K562 (cell line): ENCODE measurements at regions not wholly inside any gene's neighbourhood (a gene's known extent, or its start where the extent isn't known, plus 50 kb on each side); places are given as distances from the start of the nearest gene placed in this dataset.

ENCODE experiments used
- ATAC-seq: fragments of 200-7000 bp; cut with Tn5 transposase; 3 replicates; pipeline ENCODE4 v1.9.1; 2020; ENCODE audit warnings: moderate library complexity
- BruUV-seq: library from RNA; stranded (reverse); fragments of 400-500 nt; replicated peaks from 2 replicates; lab custom pipeline; 2021; lab: Mats Ljungman, UMichigan
- CTCF ChIA-PET: fragments of 300-600 bp; formaldehyde crosslinking; extraction: SDS; loops from one replicate; lab custom pipeline; 2021; ENCODE audit warnings: low intra/inter-chr PET ratio; lab: Yijun Ruan, JAX
- POLR2A ChIA-PET: fragments of 300-600, 350-650 bp; sonication (Branson Sonifier 250); formaldehyde crosslinking; extraction: SDS; loops from one replicate; lab custom pipeline; 2021; ENCODE audit warnings: antibody characterized with exemption, inconsistent platforms; lab: Yijun Ruan, JAX
- DNase-seq, 4 experiments: peaks; one replicate each; pipeline versions ENCODE4 v3.0.0 to v3.0.0-alpha.2; 2011 to 2018; ENCODE audit warnings: low spot score in 3 of 4, mixed read lengths in 3 of 4; ENCODE audit errors: extremely low read depth in 1 of 4
- FAIRE-seq: peaks from 2 replicates; lab custom pipeline; 2011; peaks lifted over from hg19 to GRCh38; lab: Jason Lieb, UNC
- H2AFZ ChIP-seq: 2 replicates; pipeline ENCODE4 v1.6.0; 2011; ENCODE audit warnings: low read depth, low read length, control low read depth, inconsistent platforms
- H3K27ac ChIP-seq: fragments of 200-600 bp; 3 replicates; pipeline ENCODE4 v1.8.0; 2011; ENCODE audit warnings: low read depth, mild to moderate bottlenecking, control low read depth, inconsistent platforms, low read length, moderate library complexity, mixed read lengths; ENCODE audit errors: extremely low read depth
- H3K27me3 ChIP-seq, 2 experiments: fragments of 300-600 bp in 1 of 2; 2 replicates in 1 of 2; 3 replicates in 1 of 2; pipeline versions ENCODE4 v1.6.0 to v1.8.0; 2011; ENCODE audit warnings: inconsistent platforms in 2 of 2, low read length in 2 of 2, mild to moderate bottlenecking in 1 of 2, mixed read lengths in 1 of 2, moderate library complexity in 1 of 2; ENCODE audit not compliant: control insufficient read depth in 2 of 2, insufficient read depth in 2 of 2
- H3K36me3 ChIP-seq: fragments of 300-600 bp; 3 replicates; pipeline ENCODE4 v1.8.0; 2011; ENCODE audit warnings: mild to moderate bottlenecking, low read length, inconsistent platforms; ENCODE audit not compliant: control insufficient read depth, insufficient read depth
- H3K4me1 ChIP-seq, 2 experiments: fragments of 200-600 bp in 1 of 2; replicated peaks in 1 of 2; 2 replicates in 1 of 2; 3 replicates in 1 of 2; pipeline versions ENCODE4 v1.5.1 to v1.8.0; 2011; ENCODE audit warnings: inconsistent platforms in 2 of 2, low read length in 2 of 2, mild to moderate bottlenecking in 1 of 2, mixed read lengths in 1 of 2, moderate library complexity in 1 of 2; ENCODE audit not compliant: control insufficient read depth in 2 of 2, insufficient read depth in 2 of 2
- H3K4me2 ChIP-seq: 2 replicates; pipeline ENCODE4 v1.6.1; 2011; ENCODE audit warnings: low read length, control low read depth, inconsistent platforms, mixed read lengths; ENCODE audit not compliant: insufficient read depth
- H3K4me3 ChIP-seq: fragments of 200-600 bp; sonication (generic), shearing (Covaris generic); 2 replicates; pipeline ENCODE4 v1.5.1; 2016; ENCODE audit warnings: control low read depth, inconsistent platforms
- H3K79me2 ChIP-seq: fragments of 200-600 bp; 3 replicates; pipeline ENCODE4 v1.8.0; 2011; ENCODE audit warnings: low read length, inconsistent platforms; ENCODE audit not compliant: control insufficient read depth, insufficient read depth
- H3K9ac ChIP-seq, 2 experiments: 2 replicates each; pipeline versions ENCODE4 v1.6.0 to v1.6.1; 2011; ENCODE audit warnings: low read depth in 2 of 2, low read length in 2 of 2, control low read depth in 1 of 2, inconsistent platforms in 1 of 2, mild to moderate bottlenecking in 1 of 2, mixed read lengths in 1 of 2; ENCODE audit not compliant: insufficient read depth in 1 of 2
- H3K9me1 ChIP-seq: one replicate; pipeline ENCODE4 v1.6.0; 2011; ENCODE audit warnings: inconsistent platforms, mild to moderate bottlenecking, low read length, moderate library complexity; ENCODE audit not compliant: control insufficient read depth, insufficient read depth
- H3K9me3 ChIP-seq: replicated peaks from 2 replicates; pipeline ENCODE4 v1.5.1; 2011; ENCODE audit warnings: low read depth, low read length, inconsistent platforms; ENCODE audit not compliant: control insufficient read depth, insufficient read depth
- H4K20me1 ChIP-seq: replicated peaks from 2 replicates; pipeline ENCODE4 v1.6.1; 2011; ENCODE audit warnings: low read length, inconsistent platforms, mixed read lengths; ENCODE audit not compliant: control insufficient read depth, insufficient read depth
- PML ChIP-seq: IDR thresholded peaks from 2 replicates; pipeline ENCODE4 v1.6.1; 2012; ENCODE audit warnings: low read length, inconsistent platforms
- PRDM10 ChIP-seq: fragments of 450-650 bp; IDR thresholded peaks from 2 replicates; pipeline ENCODE4 v1.6.1; 2018; ENCODE audit not compliant: partially characterized antibody
- WGBS: fragments of 100-300 bp; shearing (Covaris generic); methylation state at CpG from one replicate; pipeline ENCODE4 v1.1.6; 2016; ENCODE audit warnings: low coverage, mixed read lengths; ENCODE audit not compliant: insufficient coverage; ENCODE audit errors: missing lambda C conversion rate; 5-methylcytosine and 5-hydroxymethylcytosine counted together
- in situ Hi-C: fragments of 300-500 bp; cut with MboI; formaldehyde crosslinking; loops from 4 replicates; pipeline ENCODE4 v1.15.0; 2018; ENCODE audit warnings: inconsistent platforms, mixed read lengths
- intact Hi-C: fragments of 100-400 bp; cut with micrococcal nuclease; formaldehyde crosslinking; loops from 2 replicates; pipeline ENCODE4 v1.14.2; 2022

- FAIRE-seq: no peak
- in situ Hi-C loops: no loop called here
- 25% methylated on average over 5 of the region's 5 CpGs for WGBS
Observed at GRCh38 chr12:93323625-93324329, 53.9 kb upstream of the NUDT4 start.

More at GRCh38 chr12:93323625-93324329, 53.9 kb upstream of the NUDT4 start:
- no peak for DNase-seq
- ChIA-PET CTCF (no interaction called here), POLR2A (interaction anchor here (0.6 to 0.7 kb wide), 2 partner anchors 68 to 96 kb away, joined by 3 to 5 read pairs; no protein-coding TSS in a partner anchor)
- Histone ChIP-seq H3K9ac (no peak overlapping the region), H3K4me1 (peaks cover 0 to 20% of the 10 kb centered on the region in 2 experiments; a peak in 4 of 5 replicates), H3K4me3 (no peak overlapping the region), H3K9me1 (no peaks in the 10 kb centered on the region), H2AFZ (peak overlapping the region; percentile 20; the same call in 1 of the 2 replicates), H3K79me2 (no peaks in the 10 kb centered on the region), H4K20me1 (no peaks in the 10 kb centered on the region), H3K27me3 (no peaks in the 10 kb centered on the region), H3K27ac (no peak overlapping the region), H3K36me3 (no peaks in the 10 kb centered on the region), H3K4me2 (no peak overlapping the region), H3K9me3 (no peaks in the 10 kb centered on the region)
- BruUV-seq: no TSS peak
- intact Hi-C loops: no loop called here
- TF ChIP-seq PML (no peak), PRDM10 (peak; percentile 85)
- ATAC-seq: peak; percentile 14; the same call in 2 of the 3 replicates
